Effector CD4-positive, alpha-beta T cell (primary cell): ENCODE measurements at regions not wholly inside any gene's neighbourhood (a gene's known extent, or its start where the extent isn't known, plus 50 kb on each side); places are given as distances from the start of the nearest gene placed in this dataset.

Experiments used
- DNase-seq: peaks from one replicate; pipeline ENCODE4 v3.0.0-alpha.2; 2020

DNA sequence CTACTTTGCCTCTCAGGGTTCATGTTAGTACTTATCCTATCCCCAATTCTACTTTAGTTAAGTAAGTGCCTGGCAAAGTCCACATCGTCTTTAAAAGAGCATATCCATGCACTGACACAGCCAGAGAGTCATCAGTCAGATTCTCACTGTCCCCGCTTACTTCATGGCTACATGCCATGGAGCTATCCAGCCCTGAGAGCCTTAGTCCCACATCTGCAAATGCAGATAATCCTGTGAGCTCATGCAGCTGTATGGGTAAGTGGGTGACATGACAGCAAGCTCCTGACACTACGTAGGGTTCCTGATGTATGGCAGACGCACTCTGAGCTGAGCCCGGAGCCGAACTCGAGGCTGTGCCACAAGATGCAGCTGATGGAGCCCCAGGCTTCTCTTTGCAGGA lies 661.5 kb downstream of the LIG4 start:
- DNase-seq, result no peak

- no peak for DNase-seq
Observed at GRCh38 chr13:107551521-107551920, 663.8 kb downstream of the LIG4 start.

DNA sequence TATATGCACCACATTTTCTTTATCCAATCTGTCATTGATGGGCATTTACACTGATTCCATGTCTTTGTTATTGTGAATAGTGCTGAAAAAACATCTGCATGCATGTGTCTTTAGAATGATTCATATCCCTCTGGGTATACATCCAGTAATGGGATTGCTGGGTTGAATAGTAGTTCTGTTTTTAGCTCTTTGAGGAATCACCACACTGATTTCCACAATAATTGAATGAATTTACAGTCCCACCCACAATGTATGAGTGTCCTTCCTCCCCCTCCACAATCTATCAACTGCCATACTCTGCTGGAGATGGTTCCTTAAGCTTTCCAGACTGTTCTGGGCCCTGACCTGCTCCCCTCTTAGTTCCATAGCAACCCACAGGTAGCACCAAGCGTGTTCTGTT lies 667.0 kb downstream of the LIG4 start:
- no peak for DNase-seq

- DNase-seq, result no peak
Observed at GRCh38 chr13:107545946-107546502, 669.3 kb downstream of the LIG4 start.

- DNase-seq, result no peak
Observed at GRCh38 chr13:107534548-107534947, 680.8 kb downstream of the LIG4 start.

- DNase-seq, result no peak
Observed at GRCh38 chr13:107531816-107532215, 683.5 kb downstream of the LIG4 start.

DNA sequence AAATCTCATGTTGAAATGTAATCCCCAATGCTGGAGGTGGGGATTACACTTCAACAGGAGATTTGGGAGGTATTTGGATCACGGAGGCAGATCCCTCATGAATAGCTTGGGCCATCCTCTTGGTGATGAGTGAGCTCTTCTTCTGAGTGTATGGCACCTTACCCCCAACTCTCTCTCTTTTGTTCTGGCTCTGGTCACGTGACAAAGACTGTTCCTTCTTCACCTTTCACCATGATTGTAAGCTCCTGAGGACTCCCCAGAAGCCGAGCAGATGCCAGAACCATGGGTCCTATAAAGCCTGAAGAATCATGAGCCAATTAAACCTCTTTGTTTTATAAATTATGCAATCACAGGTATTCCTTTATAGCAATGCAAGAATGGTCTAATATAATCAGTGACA lies 684.2 kb downstream of the LIG4 start:
- no peak for DNase-seq

GRCh38 chr13:107529035-107529434 lies 686.3 kb downstream of the LIG4 start:
- DNase-seq, result no peak

GRCh38 chr13:107518780-107519179 lies 696.6 kb downstream of the LIG4 start:
- no peak for DNase-seq

DNA sequence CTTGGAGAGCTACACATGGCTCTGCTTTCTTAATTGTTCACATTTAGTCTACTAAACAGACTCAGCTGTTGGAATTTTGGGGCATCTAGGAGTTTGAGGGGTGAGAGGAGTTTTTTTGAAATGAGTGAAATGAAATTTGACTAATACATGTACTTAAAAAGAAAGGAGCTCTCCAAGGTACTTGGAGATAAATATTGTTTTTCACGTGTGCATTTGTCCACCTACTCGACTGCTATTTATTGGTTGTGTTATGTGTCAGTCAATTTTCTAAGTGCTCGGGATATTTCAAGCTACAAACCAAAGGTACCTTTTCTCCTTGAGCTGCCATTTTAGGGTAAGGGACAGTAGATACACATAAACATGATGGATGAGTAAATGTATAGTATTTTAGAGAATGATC lies 697.0 kb downstream of the LIG4 start:
- no peak for DNase-seq

DNA sequence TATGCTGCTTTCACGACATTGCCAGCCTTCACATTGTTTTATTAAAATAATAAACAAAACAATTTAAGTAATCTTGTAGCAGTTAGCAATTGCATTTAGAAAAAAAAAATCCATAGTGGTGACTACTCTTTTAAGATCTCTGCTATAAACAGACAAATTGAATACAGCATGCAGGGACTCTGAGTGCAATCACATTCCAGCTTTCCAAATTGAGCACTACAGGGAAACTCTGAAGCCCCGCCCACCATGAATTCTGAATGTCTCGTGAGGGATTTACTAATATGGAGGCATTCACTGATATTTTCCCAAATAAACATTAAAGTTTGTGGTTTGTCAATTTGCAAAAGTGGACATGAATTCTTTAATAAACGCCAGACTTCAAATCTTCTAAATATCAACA lies 698.8 kb downstream of the LIG4 start:
- DNase-seq, result no peak

GRCh38 chr13:107512551-107512950 lies 702.8 kb downstream of the LIG4 start:
- no peak for DNase-seq

DNA sequence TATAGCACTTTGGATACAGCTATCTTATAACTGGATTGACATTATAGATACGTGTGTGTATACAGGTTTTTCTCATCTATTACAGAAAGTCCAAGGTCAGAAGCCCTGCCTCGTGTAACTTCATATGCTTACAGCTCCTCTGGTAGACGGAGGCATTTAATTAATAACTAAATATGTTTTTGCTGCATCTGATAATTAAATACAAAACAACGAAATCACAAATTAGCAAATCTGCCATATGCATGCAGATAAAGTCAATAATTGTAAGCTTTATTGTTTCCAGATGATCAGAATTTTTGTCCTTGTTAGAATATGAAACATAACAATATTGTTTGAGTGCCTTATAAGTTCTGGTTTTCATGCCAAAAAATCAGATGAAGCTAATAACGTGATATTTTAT lies 717.7 kb downstream of the LIG4 start:
- no peak for DNase-seq

GRCh38 chr13:107493266-107493665 lies 722.1 kb downstream of the LIG4 start:
- DNase-seq, result no peak

GRCh38 chr13:107482688-107483087 lies 732.6 kb downstream of the LIG4 start:
- no peak for DNase-seq

- DNase-seq, result no peak
Observed at GRCh38 chr13:107480130-107480529, 735.2 kb downstream of the LIG4 start.

DNA sequence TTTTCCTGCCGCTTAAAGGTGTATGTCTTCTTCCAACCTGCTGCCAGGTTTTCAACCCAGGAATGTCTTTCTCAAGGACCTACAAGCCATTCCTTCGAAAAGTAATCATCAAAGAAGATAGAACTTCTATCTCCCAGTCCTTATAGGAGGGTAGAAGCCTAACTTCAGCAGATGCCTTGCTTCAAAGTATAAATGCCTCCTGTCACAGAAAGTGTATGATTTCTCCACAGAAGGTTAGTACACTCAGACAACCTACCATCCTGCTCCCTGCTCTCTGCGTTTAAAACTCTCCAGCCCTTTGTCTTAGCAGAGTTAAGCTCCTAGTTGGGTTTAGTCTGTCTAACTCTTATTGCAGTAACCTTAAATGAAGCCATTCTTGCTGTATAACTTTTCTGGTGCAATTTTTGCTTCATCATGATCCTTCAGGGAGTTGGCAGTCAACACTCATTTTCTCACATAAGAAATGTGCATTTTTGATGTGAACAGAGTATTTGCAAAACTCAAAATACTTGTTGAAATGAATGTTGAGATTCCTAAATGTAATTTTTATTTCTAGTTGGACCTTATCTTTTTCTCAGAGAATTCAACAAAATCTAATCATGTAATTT lies 737.5 kb downstream of the LIG4 start:
- no peak for DNase-seq

GRCh38 chr13:107475753-107476453 lies 739.4 kb downstream of the LIG4 start:
- DNase-seq, result no peak

GRCh38 chr13:107473253-107473652 lies 742.1 kb downstream of the LIG4 start:
- no peak for DNase-seq

DNA sequence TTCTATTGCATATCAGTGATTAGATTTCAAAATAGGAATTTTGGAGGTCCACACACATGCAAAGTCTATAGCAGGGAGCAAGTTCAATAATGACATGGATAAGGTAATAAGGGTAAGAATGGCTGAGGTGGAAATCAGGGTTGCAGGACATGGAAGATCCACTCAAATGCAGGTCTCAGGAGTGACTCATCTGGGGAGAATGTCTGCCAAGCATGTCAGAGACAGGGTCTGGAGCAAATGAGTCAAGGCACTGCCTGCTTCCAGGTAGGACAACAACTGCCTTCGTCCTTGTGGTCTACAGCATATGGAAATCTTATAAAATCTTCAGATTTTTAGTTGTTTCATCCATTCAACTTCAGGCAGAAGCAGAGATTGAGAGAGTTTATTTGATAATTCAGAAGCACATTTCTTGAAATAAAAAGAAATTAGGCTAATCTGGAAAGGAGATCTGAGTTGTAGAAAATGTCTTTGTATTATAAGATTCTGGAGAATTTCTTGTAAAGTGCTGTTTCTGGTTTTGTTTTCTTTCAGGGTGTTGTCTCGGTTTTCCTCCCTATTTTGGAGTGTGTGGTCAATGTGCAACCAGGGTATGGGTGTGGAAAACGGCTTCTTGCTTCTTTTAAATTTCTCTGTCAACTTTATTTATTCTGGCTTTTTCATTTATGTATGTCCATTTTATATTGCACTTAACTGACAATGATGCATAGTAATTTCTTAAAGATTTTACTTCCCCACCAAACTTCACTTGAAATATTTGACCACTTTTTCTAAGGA lies 748.8 kb downstream of the LIG4 start:
- no peak for DNase-seq

- DNase-seq, result no peak
Observed at GRCh38 chr13:107462501-107462900, 752.8 kb downstream of the LIG4 start.

DNA sequence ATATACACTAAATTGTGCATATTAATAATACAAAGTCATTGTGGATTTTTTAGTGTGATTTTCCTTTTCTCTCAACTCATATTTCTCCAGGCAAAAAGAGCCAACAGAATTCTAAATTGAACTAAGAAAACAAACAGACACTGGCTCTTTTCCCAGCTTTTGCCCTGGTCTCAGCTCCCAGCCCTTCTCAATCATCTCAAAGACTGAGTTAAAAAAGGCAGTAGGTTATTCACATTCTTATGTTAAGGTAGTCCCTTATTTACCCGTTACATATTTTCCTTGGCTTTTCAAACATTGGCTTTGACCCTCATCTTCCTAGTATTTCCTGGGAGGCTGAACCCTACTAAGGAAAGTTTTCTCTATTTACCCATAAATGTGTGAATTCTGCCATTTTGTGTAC lies 753.6 kb downstream of the LIG4 start:
- no peak for DNase-seq

DNA sequence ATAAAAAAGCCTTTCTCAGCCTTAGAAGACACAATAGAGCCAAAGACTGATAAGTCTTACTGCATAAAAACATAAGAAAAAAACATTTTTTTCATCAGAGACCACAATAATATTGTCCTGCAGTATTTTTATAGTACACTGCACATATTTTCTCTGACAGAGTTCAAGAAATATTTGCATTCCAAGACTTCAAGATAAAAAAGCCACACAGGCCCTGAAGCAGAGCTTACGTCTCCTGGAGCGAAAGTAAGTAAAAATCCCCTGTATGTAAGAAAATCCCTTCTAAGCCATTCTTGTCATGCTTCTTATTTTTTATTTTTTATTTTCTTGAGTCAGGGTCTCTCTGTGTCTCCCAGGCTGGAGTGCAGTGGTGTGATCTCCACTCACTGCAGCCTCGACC lies 755.9 kb downstream of the LIG4 start:
- no peak for DNase-seq

DNA sequence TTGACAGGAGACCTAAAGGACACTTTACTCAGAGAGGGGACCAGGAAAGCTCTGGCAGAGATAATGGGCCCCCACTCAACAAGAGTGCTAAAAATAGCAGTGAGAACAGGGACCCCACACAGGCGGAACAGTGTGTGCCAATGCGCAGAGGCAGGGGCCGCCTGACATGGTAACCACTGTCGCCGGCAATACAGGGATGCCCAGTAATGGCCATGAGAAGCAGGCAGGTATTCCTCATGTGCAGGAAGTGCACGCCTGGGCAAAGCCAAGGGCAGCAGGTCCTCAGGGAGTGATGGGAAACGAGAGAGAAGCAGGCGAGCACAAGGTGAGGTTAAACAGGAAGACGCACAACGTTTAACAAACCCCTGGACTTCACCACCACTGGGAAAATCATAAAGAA lies 757.1 kb downstream of the LIG4 start:
- no peak for DNase-seq
